B cell (primary cell): ENCODE measurements at regions not wholly inside any gene's neighbourhood (a gene's known extent, or its start where the extent isn't known, plus 50 kb on each side); places are given as distances from the start of the nearest gene placed in this dataset.

ENCODE experiments used
- CTCF ChIP-seq: fragments of 200-600 bp; IDR thresholded peaks from one replicate; pipeline ENCODE4 v1.8.0; 2022; ENCODE audit warnings: antibody characterized with exemption, mild to moderate bottlenecking
- EZH2 ChIP-seq: IDR thresholded peaks from 2 replicates; pipeline ENCODE4 v1.6.1; 2012; ENCODE audit warnings: borderline replicate concordance, low read depth, mild to moderate bottlenecking, moderate library complexity, low read length; ENCODE audit not compliant: insufficient read depth, poor library complexity, severe bottlenecking

- TF ChIP-seq EZH2 (no peak), CTCF (no peak)
Observed at GRCh38 chr20:22390543-22390903, 193.8 kb downstream of the FOXA2 start.
